K562 (cell line): ENCODE measurements at regions not wholly inside any gene's neighbourhood (a gene's known extent, or its start where the extent isn't known, plus 50 kb on each side); places are given as distances from the start of the nearest gene placed in this dataset.

ENCODE experiments used
- ATAC-seq: fragments of 200-7000 bp; cut with Tn5 transposase; 3 replicates; pipeline ENCODE4 v1.9.1; 2020; ENCODE audit warnings: moderate library complexity
- BruUV-seq: library from RNA; stranded (reverse); fragments of 400-500 nt; replicated peaks from 2 replicates; lab custom pipeline; 2021; lab: Mats Ljungman, UMichigan
- CTCF ChIA-PET: fragments of 300-600 bp; formaldehyde crosslinking; extraction: SDS; loops from one replicate; lab custom pipeline; 2021; ENCODE audit warnings: low intra/inter-chr PET ratio; lab: Yijun Ruan, JAX
- POLR2A ChIA-PET: fragments of 300-600, 350-650 bp; sonication (Branson Sonifier 250); formaldehyde crosslinking; extraction: SDS; loops from one replicate; lab custom pipeline; 2021; ENCODE audit warnings: antibody characterized with exemption, inconsistent platforms; lab: Yijun Ruan, JAX
- DNase-seq, 4 experiments: peaks; one replicate each; pipeline versions ENCODE4 v3.0.0 to v3.0.0-alpha.2; 2011 to 2018; ENCODE audit warnings: low spot score in 3 of 4, mixed read lengths in 3 of 4; ENCODE audit errors: extremely low read depth in 1 of 4
- FAIRE-seq: peaks from 2 replicates; lab custom pipeline; 2011; peaks lifted over from hg19 to GRCh38; lab: Jason Lieb, UNC
- H2AFZ ChIP-seq: 2 replicates; pipeline ENCODE4 v1.6.0; 2011; ENCODE audit warnings: low read depth, low read length, control low read depth, inconsistent platforms
- H3K27ac ChIP-seq: fragments of 200-600 bp; 3 replicates; pipeline ENCODE4 v1.8.0; 2011; ENCODE audit warnings: low read depth, mild to moderate bottlenecking, control low read depth, inconsistent platforms, low read length, moderate library complexity, mixed read lengths; ENCODE audit errors: extremely low read depth
- H3K27me3 ChIP-seq, 2 experiments: fragments of 300-600 bp in 1 of 2; 2 replicates in 1 of 2; 3 replicates in 1 of 2; pipeline versions ENCODE4 v1.6.0 to v1.8.0; 2011; ENCODE audit warnings: inconsistent platforms in 2 of 2, low read length in 2 of 2, mild to moderate bottlenecking in 1 of 2, mixed read lengths in 1 of 2, moderate library complexity in 1 of 2; ENCODE audit not compliant: control insufficient read depth in 2 of 2, insufficient read depth in 2 of 2
- H3K36me3 ChIP-seq: fragments of 300-600 bp; 3 replicates; pipeline ENCODE4 v1.8.0; 2011; ENCODE audit warnings: mild to moderate bottlenecking, low read length, inconsistent platforms; ENCODE audit not compliant: control insufficient read depth, insufficient read depth
- H3K4me1 ChIP-seq, 2 experiments: fragments of 200-600 bp in 1 of 2; replicated peaks in 1 of 2; 2 replicates in 1 of 2; 3 replicates in 1 of 2; pipeline versions ENCODE4 v1.5.1 to v1.8.0; 2011; ENCODE audit warnings: inconsistent platforms in 2 of 2, low read length in 2 of 2, mild to moderate bottlenecking in 1 of 2, mixed read lengths in 1 of 2, moderate library complexity in 1 of 2; ENCODE audit not compliant: control insufficient read depth in 2 of 2, insufficient read depth in 2 of 2
- H3K4me2 ChIP-seq: 2 replicates; pipeline ENCODE4 v1.6.1; 2011; ENCODE audit warnings: low read length, control low read depth, inconsistent platforms, mixed read lengths; ENCODE audit not compliant: insufficient read depth
- H3K4me3 ChIP-seq: fragments of 200-600 bp; sonication (generic), shearing (Covaris generic); 2 replicates; pipeline ENCODE4 v1.5.1; 2016; ENCODE audit warnings: control low read depth, inconsistent platforms
- H3K79me2 ChIP-seq: fragments of 200-600 bp; 3 replicates; pipeline ENCODE4 v1.8.0; 2011; ENCODE audit warnings: low read length, inconsistent platforms; ENCODE audit not compliant: control insufficient read depth, insufficient read depth
- H3K9ac ChIP-seq, 2 experiments: 2 replicates each; pipeline versions ENCODE4 v1.6.0 to v1.6.1; 2011; ENCODE audit warnings: low read depth in 2 of 2, low read length in 2 of 2, control low read depth in 1 of 2, inconsistent platforms in 1 of 2, mild to moderate bottlenecking in 1 of 2, mixed read lengths in 1 of 2; ENCODE audit not compliant: insufficient read depth in 1 of 2
- H3K9me1 ChIP-seq: one replicate; pipeline ENCODE4 v1.6.0; 2011; ENCODE audit warnings: inconsistent platforms, mild to moderate bottlenecking, low read length, moderate library complexity; ENCODE audit not compliant: control insufficient read depth, insufficient read depth
- H3K9me3 ChIP-seq: replicated peaks from 2 replicates; pipeline ENCODE4 v1.5.1; 2011; ENCODE audit warnings: low read depth, low read length, inconsistent platforms; ENCODE audit not compliant: control insufficient read depth, insufficient read depth
- H4K20me1 ChIP-seq: replicated peaks from 2 replicates; pipeline ENCODE4 v1.6.1; 2011; ENCODE audit warnings: low read length, inconsistent platforms, mixed read lengths; ENCODE audit not compliant: control insufficient read depth, insufficient read depth
- BRD4 ChIP-seq: fragments of 200-600 bp; sonication (generic); IDR thresholded peaks from 2 replicates; pipeline ENCODE4 v1.6.1; 2017; ENCODE audit warnings: inconsistent platforms
- DPF2 ChIP-seq: fragments of 450-650 bp; IDR thresholded peaks from 2 replicates; pipeline ENCODE4 v1.6.1; 2016
- EP400 ChIP-seq: fragments of 450-650 bp; IDR thresholded peaks from 2 replicates; pipeline ENCODE4 v1.6.1; 2017; ENCODE audit warnings: antibody characterized with exemption, mild to moderate bottlenecking, moderate library complexity
- FOXJ2 ChIP-seq: fragments of 200-800 bp; sonication (Bioruptor generic); IDR thresholded peaks from 2 replicates; pipeline ENCODE4 v1.6.1; 2016; ENCODE audit warnings: missing genetic modification characterization, missing compliant biosample characterization
- KHSRP ChIP-seq: fragments of 450-650 bp; IDR thresholded peaks from 2 replicates; pipeline ENCODE4 v1.6.1; 2017
- MCM3 ChIP-seq: fragments of 450-650 bp; IDR thresholded peaks from 2 replicates; pipeline ENCODE4 v1.6.1; 2016
- RBM22 ChIP-seq: fragments of 200-400 bp; formaldehyde crosslinking; IDR thresholded peaks from 2 replicates; pipeline ENCODE4 v1.6.1; 2018; ENCODE audit warnings: low read length, low read depth; ENCODE audit not compliant: poor library complexity, severe bottlenecking
- ZNF124 ChIP-seq: sonication (generic); formaldehyde crosslinking; IDR thresholded peaks from 2 replicates; pipeline ENCODE4 v1.8.1; 2022; ENCODE audit warnings: missing genetic modification reagents
- WGBS: fragments of 100-300 bp; shearing (Covaris generic); methylation state at CpG from one replicate; pipeline ENCODE4 v1.1.6; 2016; ENCODE audit warnings: low coverage, mixed read lengths; ENCODE audit not compliant: insufficient coverage; ENCODE audit errors: missing lambda C conversion rate; 5-methylcytosine and 5-hydroxymethylcytosine counted together
- in situ Hi-C: fragments of 300-500 bp; cut with MboI; formaldehyde crosslinking; loops from 4 replicates; pipeline ENCODE4 v1.15.0; 2018; ENCODE audit warnings: inconsistent platforms, mixed read lengths
- intact Hi-C: fragments of 100-400 bp; cut with micrococcal nuclease; formaldehyde crosslinking; loops from 2 replicates; pipeline ENCODE4 v1.14.2; 2022
- TF ChIP-seq, protein P1 (sequence below), 2 experiments: fragments of 450-650 bp; IDR thresholded peaks; 2 replicates each; pipeline ENCODE4 v1.6.1; 2016
- TF ChIP-seq, protein P2 (sequence below): fragments of 200-800 bp; sonication (Bioruptor generic); IDR thresholded peaks from 2 replicates; pipeline ENCODE4 v1.6.1; 2017; ENCODE audit warnings: missing genetic modification characterization, missing compliant biosample characterization
- TF ChIP-seq, protein P3 (sequence below): sonication (generic); formaldehyde crosslinking; IDR thresholded peaks from 2 replicates; pipeline ENCODE4 v1.8.0; 2022; ENCODE audit warnings: mild to moderate bottlenecking, missing genetic modification reagents
- TF ChIP-seq, protein P4 (sequence below): fragments of 250-450 bp; sonication (Bioruptor Pico); IDR thresholded peaks from 2 replicates; pipeline ENCODE4 v1.8.0; 2021; ENCODE audit warnings: moderate library complexity, mild to moderate bottlenecking, inconsistent platforms
- TF ChIP-seq, protein P5 (sequence below), 2 experiments: fragments of 450-650 bp in 1 of 2; sonication (generic) in 1 of 2; formaldehyde crosslinking in 1 of 2; IDR thresholded peaks in 1 of 2; conservative IDR thresholded peaks in 1 of 2; 2 replicates each; pipeline versions ENCODE4 v1.6.1 to v1.8.1; 2016 to 2023; ENCODE audit warnings: mild to moderate bottlenecking in 2 of 2, moderate library complexity in 2 of 2, inconsistent platforms in 1 of 2, missing genetic modification reagents in 1 of 2

DNA sequence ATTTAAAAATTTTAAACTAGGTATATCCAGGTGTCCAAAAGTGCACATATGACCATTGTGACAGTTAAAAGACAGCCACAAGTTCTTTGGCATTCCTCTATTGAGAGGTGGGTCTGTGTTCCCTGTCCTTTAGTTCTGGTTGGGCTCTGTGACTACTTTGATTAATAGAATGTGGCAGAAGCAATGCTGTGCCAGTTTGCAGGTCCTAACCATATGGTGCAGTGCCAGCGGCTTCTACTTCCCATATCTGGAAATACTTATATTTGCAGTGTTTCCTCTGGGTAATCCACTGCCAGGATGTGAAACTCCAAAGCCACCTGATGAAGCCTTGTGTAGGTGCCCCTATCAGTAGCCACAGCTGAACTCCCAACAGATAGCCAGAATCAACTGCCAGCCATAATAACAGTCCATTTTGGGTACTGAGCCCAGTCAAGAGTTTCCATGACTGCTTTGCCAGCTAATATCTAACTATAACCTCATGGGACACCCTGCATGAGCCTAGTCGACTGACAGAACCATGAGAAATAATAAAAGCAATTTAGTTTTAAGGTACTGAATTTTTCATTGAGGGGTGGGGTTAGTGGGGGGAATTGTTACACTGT lies 361.0 kb upstream of the SEMA6A start (continued):
- TF ChIP-seq FOXJ2 (tag) (no peak), MCM3 (no peak), DPF2 (no peak)
- TF ChIP-seq, protein P1, sequence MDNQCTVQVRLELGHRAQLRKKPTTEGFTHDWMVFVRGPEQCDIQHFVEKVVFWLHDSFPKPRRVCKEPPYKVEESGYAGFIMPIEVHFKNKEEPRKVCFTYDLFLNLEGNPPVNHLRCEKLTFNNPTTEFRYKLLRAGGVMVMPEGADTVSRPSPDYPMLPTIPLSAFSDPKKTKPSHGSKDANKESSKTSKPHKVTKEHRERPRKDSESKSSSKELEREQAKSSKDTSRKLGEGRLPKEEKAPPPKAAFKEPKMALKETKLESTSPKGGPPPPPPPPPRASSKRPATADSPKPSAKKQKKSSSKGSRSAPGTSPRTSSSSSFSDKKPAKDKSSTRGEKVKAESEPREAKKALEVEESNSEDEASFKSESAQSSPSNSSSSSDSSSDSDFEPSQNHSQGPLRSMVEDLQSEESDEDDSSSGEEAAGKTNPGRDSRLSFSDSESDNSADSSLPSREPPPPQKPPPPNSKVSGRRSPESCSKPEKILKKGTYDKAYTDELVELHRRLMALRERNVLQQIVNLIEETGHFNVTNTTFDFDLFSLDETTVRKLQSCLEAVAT (IDR thresholded peaks at IDR 0.05): no peak
- TF ChIP-seq, protein P2, sequence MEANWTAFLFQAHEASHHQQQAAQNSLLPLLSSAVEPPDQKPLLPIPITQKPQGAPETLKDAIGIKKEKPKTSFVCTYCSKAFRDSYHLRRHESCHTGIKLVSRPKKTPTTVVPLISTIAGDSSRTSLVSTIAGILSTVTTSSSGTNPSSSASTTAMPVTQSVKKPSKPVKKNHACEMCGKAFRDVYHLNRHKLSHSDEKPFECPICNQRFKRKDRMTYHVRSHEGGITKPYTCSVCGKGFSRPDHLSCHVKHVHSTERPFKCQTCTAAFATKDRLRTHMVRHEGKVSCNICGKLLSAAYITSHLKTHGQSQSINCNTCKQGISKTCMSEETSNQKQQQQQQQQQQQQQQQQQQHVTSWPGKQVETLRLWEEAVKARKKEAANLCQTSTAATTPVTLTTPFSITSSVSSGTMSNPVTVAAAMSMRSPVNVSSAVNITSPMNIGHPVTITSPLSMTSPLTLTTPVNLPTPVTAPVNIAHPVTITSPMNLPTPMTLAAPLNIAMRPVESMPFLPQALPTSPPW (CRISPR knock-in tag): no peak
- TF ChIP-seq, all 486 proteins: peak for 0

DNA sequence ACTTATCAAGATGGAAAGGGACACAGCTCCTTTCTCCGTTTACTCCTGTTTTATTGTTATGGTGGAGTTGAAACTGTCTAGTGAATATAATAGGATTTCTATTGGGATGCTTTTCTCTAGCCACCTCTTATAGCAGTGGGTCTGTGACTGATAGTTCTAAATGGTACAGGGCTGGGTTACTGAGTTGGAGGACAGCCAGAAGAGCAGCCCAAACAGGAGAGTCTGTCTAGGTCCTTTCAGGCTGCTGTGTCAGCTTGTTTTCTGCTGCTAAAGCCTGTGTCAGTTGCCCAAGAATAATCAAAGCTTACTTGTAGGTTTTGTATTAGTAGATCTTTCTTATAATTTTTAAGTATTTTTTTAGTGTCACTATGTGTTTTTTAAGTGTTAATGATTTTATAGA lies 356.0 kb upstream of the SEMA6A start:
- POLR2A ChIA-PET: no interaction called here
- TF ChIP-seq RBM22: no peak
- TF ChIP-seq, protein P3, sequence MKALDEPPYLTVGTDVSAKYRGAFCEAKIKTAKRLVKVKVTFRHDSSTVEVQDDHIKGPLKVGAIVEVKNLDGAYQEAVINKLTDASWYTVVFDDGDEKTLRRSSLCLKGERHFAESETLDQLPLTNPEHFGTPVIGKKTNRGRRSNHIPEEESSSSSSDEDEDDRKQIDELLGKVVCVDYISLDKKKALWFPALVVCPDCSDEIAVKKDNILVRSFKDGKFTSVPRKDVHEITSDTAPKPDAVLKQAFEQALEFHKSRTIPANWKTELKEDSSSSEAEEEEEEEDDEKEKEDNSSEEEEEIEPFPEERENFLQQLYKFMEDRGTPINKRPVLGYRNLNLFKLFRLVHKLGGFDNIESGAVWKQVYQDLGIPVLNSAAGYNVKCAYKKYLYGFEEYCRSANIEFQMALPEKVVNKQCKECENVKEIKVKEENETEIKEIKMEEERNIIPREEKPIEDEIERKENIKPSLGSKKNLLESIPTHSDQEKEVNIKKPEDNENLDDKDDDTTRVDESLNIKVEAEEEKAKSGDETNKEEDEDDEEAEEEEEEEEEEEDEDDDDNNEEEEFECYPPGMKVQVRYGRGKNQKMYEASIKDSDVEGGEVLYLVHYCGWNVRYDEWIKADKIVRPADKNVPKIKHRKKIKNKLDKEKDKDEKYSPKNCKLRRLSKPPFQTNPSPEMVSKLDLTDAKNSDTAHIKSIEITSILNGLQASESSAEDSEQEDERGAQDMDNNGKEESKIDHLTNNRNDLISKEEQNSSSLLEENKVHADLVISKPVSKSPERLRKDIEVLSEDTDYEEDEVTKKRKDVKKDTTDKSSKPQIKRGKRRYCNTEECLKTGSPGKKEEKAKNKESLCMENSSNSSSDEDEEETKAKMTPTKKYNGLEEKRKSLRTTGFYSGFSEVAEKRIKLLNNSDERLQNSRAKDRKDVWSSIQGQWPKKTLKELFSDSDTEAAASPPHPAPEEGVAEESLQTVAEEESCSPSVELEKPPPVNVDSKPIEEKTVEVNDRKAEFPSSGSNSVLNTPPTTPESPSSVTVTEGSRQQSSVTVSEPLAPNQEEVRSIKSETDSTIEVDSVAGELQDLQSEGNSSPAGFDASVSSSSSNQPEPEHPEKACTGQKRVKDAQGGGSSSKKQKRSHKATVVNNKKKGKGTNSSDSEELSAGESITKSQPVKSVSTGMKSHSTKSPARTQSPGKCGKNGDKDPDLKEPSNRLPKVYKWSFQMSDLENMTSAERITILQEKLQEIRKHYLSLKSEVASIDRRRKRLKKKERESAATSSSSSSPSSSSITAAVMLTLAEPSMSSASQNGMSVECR (CRISPR knock-in tag): no peak
- no peak for TF ChIP-seq EP400
- TF ChIP-seq, protein P4, sequence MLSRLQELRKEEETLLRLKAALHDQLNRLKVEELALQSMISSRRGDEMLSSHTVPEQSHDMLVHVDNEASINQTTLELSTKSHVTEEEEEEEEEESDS (CRISPR knock-in tag): no peak
- TF ChIP-seq MCM3: no peak
- no peak for TF ChIP-seq ZNF124 (CRISPR knock-in tag)
- TF ChIP-seq KHSRP: no peak
- TF ChIP-seq, protein P5, sequence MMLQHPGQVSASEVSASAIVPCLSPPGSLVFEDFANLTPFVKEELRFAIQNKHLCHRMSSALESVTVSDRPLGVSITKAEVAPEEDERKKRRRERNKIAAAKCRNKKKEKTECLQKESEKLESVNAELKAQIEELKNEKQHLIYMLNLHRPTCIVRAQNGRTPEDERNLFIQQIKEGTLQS (IDR thresholded peaks at IDR 0.05): no peak
- TF ChIP-seq, protein P5 (CRISPR knock-in tag; conservative IDR thresholded peaks at IDR 0.05): no peak
- TF ChIP-seq BRD4: no peak

More for the DNA sequence above, 356.0 kb upstream of the SEMA6A start:
- BruUV-seq: no TSS peak
- intact Hi-C loops: no loop called here
- Histone ChIP-seq H3K4me2 (no peak overlapping the region), H3K9me1 (no peaks in the 10 kb centered on the region), H3K79me2 (no peaks in the 10 kb centered on the region), H3K9me3 (no peaks in the 10 kb centered on the region), H3K4me3 (no peak overlapping the region), H3K27me3 (no peaks in the 10 kb centered on the region), H2AFZ (no peak overlapping the region), H3K36me3 (no peaks in the 10 kb centered on the region), H3K27ac (no peak overlapping the region), H3K4me1 (no peaks in the 10 kb centered on the region), H3K9ac (no peak overlapping the region), H4K20me1 (no peaks in the 10 kb centered on the region)
- ATAC-seq (no peak), DNase-seq (no peak), FAIRE-seq (no peak)
- in situ Hi-C loops: loop anchor here (25.0 kb wide), 1 partner anchor 793 kb away; no protein-coding TSS in a partner anchor
- CTCF ChIA-PET: no interaction called here
- 0% methylated on average over 1 of the region's 1 CpG for WGBS
